K562 (cell line): ENCODE measurements at regions not wholly inside any gene's neighbourhood (a gene's known extent, or its start where the extent isn't known, plus 50 kb on each side); places are given as distances from the start of the nearest gene placed in this dataset.

Experiments
- HDAC1 ChIP-seq, 2 experiments: fragments of 450-650 bp; IDR thresholded peaks; 2 replicates each; pipeline ENCODE4 v1.6.1; 2016 to 2017; ENCODE audit warnings: inconsistent platforms in 1 of 2, mild to moderate bottlenecking in 1 of 2, moderate library complexity in 1 of 2
- PHB2 ChIP-seq: fragments of 450-650 bp; IDR thresholded peaks from 2 replicates; pipeline ENCODE4 v1.6.1; 2017; ENCODE audit warnings: low read depth
- ZNF347 ChIP-seq: fragments of 450-650 bp; formaldehyde crosslinking; IDR thresholded peaks from 2 replicates; pipeline ENCODE4 v1.4.0; 2020; ENCODE audit warnings: low read depth, mild to moderate bottlenecking, moderate library complexity
- ZZZ3 ChIP-seq: fragments of 450-650 bp; IDR thresholded peaks from 2 replicates; pipeline ENCODE4 v1.6.1; 2016; ENCODE audit warnings: antibody characterized with exemption, mild to moderate bottlenecking, moderate library complexity
- TF ChIP-seq, protein P1 (sequence below): sonication (generic); formaldehyde crosslinking; IDR thresholded peaks from 2 replicates; pipeline ENCODE4 v1.8.1; 2023; ENCODE audit warnings: mild to moderate bottlenecking, missing genetic modification reagents
- TF ChIP-seq, protein P2 (sequence below): fragments of 250-450 bp; sonication (Bioruptor Pico); IDR thresholded peaks from 2 replicates; pipeline ENCODE4 v1.5.0; 2020; ENCODE audit warnings: mild to moderate bottlenecking, borderline replicate concordance
- TF ChIP-seq, protein P3 (sequence below), 3 experiments: fragments of 200-800 bp in 1 of 3; sonication (Bioruptor generic) in 1 of 3; sonication (generic) in 1 of 3; formaldehyde crosslinking in 1 of 3; IDR thresholded peaks; 2 replicates each; pipeline versions ENCODE4 v1.6.1 to v1.8.0; 2016 to 2022; ENCODE audit warnings: mild to moderate bottlenecking in 2 of 3, missing compliant biosample characterization in 2 of 3, missing genetic modification characterization in 2 of 3, missing genetic modification reagents in 1 of 3

DNA sequence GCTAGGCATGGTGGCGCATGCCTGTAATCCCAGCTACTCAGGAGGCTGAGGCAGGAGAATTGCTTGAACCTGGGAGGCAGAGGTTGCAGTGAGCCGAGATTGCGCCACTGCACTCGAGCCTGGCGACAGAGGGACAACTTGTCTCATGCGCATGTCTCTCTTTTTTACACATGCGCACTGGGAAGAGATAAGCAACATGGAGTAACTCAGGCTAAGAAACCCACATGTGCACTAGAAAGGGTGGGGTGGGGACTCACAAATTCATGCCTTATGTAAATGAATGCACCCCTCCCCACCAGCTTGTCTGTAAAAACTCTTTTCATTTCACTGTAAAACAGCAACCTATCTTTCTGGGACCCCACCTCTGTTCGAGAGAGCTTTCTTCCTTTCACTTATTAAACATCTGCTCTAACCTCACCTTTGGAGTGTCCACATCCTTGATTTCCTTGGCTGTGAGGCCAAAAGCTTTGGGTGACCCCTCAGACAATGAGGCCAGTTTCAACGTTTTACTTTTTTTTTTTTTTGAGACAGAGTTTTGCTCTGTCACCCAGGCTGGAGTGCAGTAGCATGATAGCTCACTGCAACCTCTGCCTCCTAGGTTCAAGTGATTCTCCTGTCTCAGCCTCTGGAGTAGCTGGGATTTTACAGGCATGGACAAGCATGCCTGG is 91.6 kb upstream of the RMP24 start (continued):
- TF ChIP-seq, protein P1, sequence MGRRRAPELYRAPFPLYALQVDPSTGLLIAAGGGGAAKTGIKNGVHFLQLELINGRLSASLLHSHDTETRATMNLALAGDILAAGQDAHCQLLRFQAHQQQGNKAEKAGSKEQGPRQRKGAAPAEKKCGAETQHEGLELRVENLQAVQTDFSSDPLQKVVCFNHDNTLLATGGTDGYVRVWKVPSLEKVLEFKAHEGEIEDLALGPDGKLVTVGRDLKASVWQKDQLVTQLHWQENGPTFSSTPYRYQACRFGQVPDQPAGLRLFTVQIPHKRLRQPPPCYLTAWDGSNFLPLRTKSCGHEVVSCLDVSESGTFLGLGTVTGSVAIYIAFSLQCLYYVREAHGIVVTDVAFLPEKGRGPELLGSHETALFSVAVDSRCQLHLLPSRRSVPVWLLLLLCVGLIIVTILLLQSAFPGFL (CRISPR knock-in tag), result no peak
- TF ChIP-seq, protein P2, sequence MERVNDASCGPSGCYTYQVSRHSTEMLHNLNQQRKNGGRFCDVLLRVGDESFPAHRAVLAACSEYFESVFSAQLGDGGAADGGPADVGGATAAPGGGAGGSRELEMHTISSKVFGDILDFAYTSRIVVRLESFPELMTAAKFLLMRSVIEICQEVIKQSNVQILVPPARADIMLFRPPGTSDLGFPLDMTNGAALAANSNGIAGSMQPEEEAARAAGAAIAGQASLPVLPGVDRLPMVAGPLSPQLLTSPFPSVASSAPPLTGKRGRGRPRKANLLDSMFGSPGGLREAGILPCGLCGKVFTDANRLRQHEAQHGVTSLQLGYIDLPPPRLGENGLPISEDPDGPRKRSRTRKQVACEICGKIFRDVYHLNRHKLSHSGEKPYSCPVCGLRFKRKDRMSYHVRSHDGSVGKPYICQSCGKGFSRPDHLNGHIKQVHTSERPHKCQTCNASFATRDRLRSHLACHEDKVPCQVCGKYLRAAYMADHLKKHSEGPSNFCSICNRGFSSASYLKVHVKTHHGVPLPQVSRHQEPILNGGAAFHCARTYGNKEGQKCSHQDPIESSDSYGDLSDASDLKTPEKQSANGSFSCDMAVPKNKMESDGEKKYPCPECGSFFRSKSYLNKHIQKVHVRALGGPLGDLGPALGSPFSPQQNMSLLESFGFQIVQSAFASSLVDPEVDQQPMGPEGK, result no peak
- TF ChIP-seq, protein P3, sequence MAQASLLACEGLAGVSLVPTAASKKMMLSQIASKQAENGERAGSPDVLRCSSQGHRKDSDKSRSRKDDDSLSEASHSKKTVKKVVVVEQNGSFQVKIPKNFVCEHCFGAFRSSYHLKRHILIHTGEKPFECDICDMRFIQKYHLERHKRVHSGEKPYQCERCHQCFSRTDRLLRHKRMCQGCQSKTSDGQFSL (CRISPR knock-in tag; IDR thresholded peaks at IDR 0.05), result no peak
- TF ChIP-seq, protein P3 (tag; IDR thresholded peaks at IDR 0.05), result peak in 1 of 2 experiments; percentile 95; a peak in 2 of 4 replicates
- no peak for TF ChIP-seq HDAC1 (IDR thresholded peaks at IDR 0.05)
- TF ChIP-seq PHB2, result no peak
- TF ChIP-seq ZNF347 (CRISPR knock-in tag), result no peak
- TF ChIP-seq ZZZ3, result no peak
